Chondrocyte (in vitro differentiated cells): ENCODE measurements at regions not wholly inside any gene's neighbourhood (a gene's known extent, or its start where the extent isn't known, plus 50 kb on each side); places are given as distances from the start of the nearest gene placed in this dataset.

Experiments
- DNase-seq: peaks from one replicate; pipeline ENCODE4 v3.0.0; 2021; ENCODE audit warnings: mixed read lengths, low spot score
- H3K27ac Mint-ChIP-seq: one replicate; pipeline ENCODE4 v1.8.0; 2021; ENCODE audit warnings: mild to moderate bottlenecking, moderate library complexity, mixed read lengths; ENCODE audit not compliant: unreplicated experiment
- H3K27me3 Mint-ChIP-seq: 2 replicates; pipeline ENCODE4 v1.8.0; 2021; ENCODE audit warnings: low read depth, mixed read lengths
- H3K36me3 Mint-ChIP-seq: 2 replicates; pipeline ENCODE4 v1.8.0; 2021; ENCODE audit warnings: low read depth, mixed read lengths
- H3K4me1 Mint-ChIP-seq: 2 replicates; pipeline ENCODE4 v1.8.0; 2021; ENCODE audit warnings: low read depth, mild to moderate bottlenecking, mixed read lengths
- H3K4me3 Mint-ChIP-seq: one replicate; pipeline ENCODE4 v1.8.0; 2021; ENCODE audit warnings: mild to moderate bottlenecking, moderate library complexity, mixed read lengths; ENCODE audit not compliant: unreplicated experiment
- H3K9me3 Mint-ChIP-seq: 2 replicates; pipeline ENCODE4 v1.8.0; 2021; ENCODE audit warnings: low read depth, mixed read lengths
- TF ChIP-seq, protein P1 (sequence below): fragments of 200-600 bp; sonication (generic); IDR thresholded peaks from 2 replicates; pipeline ENCODE4 v1.5.0; 2021; ENCODE audit warnings: antibody characterized with exemption, mild to moderate bottlenecking, moderate library complexity

GRCh38 chr2:16081316-16082200 lies 141.2 kb downstream of the MYCN start:
- no peaks in the 10 kb centered on the region for H3K36me3 Mint-ChIP-seq
- H3K27me3 Mint-ChIP-seq: peaks cover 16% of the 10 kb centered on the region
- TF ChIP-seq, protein P1, sequence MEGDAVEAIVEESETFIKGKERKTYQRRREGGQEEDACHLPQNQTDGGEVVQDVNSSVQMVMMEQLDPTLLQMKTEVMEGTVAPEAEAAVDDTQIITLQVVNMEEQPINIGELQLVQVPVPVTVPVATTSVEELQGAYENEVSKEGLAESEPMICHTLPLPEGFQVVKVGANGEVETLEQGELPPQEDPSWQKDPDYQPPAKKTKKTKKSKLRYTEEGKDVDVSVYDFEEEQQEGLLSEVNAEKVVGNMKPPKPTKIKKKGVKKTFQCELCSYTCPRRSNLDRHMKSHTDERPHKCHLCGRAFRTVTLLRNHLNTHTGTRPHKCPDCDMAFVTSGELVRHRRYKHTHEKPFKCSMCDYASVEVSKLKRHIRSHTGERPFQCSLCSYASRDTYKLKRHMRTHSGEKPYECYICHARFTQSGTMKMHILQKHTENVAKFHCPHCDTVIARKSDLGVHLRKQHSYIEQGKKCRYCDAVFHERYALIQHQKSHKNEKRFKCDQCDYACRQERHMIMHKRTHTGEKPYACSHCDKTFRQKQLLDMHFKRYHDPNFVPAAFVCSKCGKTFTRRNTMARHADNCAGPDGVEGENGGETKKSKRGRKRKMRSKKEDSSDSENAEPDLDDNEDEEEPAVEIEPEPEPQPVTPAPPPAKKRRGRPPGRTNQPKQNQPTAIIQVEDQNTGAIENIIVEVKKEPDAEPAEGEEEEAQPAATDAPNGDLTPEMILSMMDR: no peak
- DNase-seq: no peak
- no peaks in the 10 kb centered on the region for H3K9me3 Mint-ChIP-seq
- H3K4me3 Mint-ChIP-seq: no peak overlapping the region
- H3K4me1 Mint-ChIP-seq: no peaks in the 10 kb centered on the region
- H3K27ac Mint-ChIP-seq: no peak overlapping the region

GRCh38 chr2:16080516-16080915 lies 140.2 kb downstream of the MYCN start:
- DNase-seq: no peak
- Mint-ChIP-seq H3K4me3 (no peak overlapping the region), H3K27ac (no peak overlapping the region), H3K27me3 (peaks cover 16% of the 10 kb centered on the region), H3K9me3 (no peaks in the 10 kb centered on the region), H3K36me3 (no peaks in the 10 kb centered on the region), H3K4me1 (no peaks in the 10 kb centered on the region)
- TF ChIP-seq, protein P1: no peak

DNA sequence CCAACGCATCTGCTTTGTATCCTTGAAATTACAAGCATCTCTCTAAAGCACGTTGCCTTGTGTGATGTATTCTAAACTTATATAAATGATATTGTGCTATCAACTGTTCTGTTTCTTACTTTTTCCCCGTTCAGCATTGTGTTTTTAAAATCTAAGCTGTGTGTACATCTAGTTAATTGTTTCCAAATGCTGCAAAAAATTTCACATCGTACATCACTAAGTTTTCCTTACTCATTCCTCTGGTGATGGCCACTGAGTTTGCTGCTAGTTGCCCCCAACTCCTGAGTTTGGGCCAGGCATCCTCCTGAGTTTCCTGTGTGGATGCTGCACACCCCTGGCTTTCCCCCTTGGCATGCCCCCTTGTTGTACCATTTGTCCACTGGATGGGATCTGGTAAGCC lies 139.7 kb downstream of the MYCN start:
- no peak for DNase-seq
- Mint-ChIP-seq H3K9me3 (no peaks in the 10 kb centered on the region), H3K4me1 (no peaks in the 10 kb centered on the region), H3K27me3 (peaks cover 16% of the 10 kb centered on the region), H3K4me3 (no peak overlapping the region), H3K27ac (no peak overlapping the region), H3K36me3 (no peaks in the 10 kb centered on the region)
- TF ChIP-seq, protein P1: no peak

GRCh38 chr2:16079637-16080036 lies 139.3 kb downstream of the MYCN start:
- TF ChIP-seq, protein P1: no peak
- H3K27me3 Mint-ChIP-seq: peaks cover 13% of the 10 kb centered on the region
- no peaks in the 10 kb centered on the region for H3K4me1 Mint-ChIP-seq
- no peaks in the 10 kb centered on the region for H3K9me3 Mint-ChIP-seq
- no peak overlapping the region for H3K27ac Mint-ChIP-seq
- DNase-seq: no peak
- H3K4me3 Mint-ChIP-seq: no peak overlapping the region
- no peaks in the 10 kb centered on the region for H3K36me3 Mint-ChIP-seq

DNA sequence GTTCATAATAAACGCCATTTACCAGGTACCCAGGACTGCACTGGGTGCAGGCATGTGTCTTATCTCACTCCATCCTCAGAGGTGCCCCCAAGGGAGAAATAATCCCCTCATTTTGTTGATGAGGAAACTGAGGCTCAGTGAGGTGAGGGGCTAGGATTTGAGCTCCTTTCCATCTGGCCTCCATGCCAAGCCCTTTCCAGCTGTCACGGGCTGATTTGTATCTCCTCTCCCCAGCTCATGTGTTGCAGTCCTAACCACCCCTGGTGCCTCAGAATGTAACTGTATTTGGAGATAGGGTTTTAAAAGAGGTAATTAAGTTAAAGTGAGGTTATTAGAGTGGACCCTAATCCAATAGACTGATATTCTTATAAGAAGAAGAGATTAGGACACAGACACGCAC lies 137.3 kb downstream of the MYCN start:
- Mint-ChIP-seq H3K4me3 (no peak overlapping the region), H3K4me1 (no peaks in the 10 kb centered on the region), H3K27ac (no peak overlapping the region), H3K27me3 (no peaks in the 10 kb centered on the region), H3K9me3 (peaks cover 2% of the 10 kb centered on the region), H3K36me3 (no peaks in the 10 kb centered on the region)
- TF ChIP-seq, protein P1: no peak
- no peak for DNase-seq
